ENCODE measurements at regions not wholly inside any gene's neighbourhood (a gene's known extent, or its start where the extent isn't known, plus 50 kb on each side); places are given as distances from the start of the nearest gene placed in this dataset.

DNA sequence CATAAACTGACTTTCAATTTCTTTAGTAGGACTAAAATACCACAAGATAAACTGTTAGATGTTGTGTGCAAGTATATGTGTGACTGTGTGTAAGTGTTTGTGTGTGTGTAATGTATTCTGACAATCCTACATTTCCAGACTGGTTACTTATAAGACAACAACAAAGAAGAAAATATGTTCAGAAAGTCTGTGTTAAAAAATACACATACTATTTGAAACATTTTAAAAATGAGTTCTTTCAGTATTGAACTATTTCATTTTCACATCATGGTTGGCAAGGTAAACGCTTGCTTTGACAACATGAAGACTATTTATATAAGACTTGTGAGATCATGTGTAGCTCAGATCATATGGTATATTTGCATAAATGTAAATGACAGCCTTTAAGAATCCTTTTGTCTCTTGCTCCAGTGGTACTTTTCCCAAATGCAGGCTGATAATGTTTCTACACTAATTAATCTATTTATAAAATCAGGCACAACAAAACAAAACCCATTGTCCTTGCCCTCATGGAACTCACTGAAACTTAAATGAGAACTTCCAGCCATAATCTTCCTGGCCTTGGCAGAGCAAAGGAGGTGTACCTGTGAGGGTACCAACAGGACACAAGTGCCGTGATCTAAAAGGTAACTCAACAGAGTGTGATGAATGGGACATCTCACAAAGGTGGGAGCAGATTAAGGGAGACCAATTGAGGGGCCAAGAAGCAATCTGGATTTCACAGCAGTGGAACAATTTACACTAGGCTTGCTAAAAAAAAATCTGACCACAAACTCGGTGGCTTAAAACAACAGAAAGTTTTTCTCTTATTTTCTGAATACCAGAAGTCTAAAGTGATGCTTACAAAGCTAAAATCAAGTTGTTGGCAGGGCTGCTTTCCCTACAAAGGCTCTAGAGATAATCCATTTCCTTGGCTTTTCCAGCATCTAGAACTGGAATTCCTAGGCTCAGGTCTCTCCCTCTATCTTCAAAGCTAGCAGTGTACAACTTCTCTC lies 349.0 kb downstream of the TBC1D4 start:
- no peak for DNase-seq (ENCODE audit: low spot score)

DNA sequence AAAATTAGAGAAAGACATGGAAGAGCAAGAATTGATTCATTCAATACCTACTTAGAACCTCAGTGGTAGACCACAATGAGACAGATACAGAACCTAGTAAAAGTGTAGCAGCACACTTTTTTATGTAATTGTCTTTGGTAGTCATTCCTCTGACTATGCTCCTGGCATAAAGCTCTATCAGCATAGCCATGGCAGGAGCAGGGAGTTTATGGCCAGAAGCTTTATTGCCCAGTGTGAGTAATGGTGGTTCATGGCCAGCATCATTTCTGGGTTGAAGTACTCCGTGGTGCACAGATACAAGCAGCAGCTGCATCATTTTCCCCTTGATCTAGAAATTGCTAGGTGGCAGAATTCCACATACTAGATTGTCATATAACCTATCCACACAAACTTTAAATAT lies 352.6 kb downstream of the TBC1D4 start:
- no peak for DNase-seq (ENCODE audit: low spot score)

DNA sequence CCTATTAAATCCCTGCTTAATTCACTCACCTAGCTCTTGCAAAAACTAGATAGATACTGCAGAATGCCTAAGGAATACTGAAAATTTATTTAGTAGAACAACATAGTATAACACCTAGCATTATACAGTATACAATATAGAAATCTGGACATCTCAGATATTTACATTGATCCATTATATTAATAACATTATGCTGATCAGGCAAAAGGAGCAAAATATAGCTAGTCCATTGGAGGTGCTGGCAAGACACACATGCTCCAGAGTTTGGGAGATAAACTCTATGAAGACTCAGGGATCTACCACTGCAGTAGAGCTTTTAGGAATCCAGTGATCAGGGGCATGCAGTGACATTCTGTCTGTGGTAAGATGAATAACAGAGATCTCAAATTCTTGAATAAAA lies 357.6 kb downstream of the TBC1D4 start:
- no peak for DNase-seq (ENCODE audit: low spot score)

DNA sequence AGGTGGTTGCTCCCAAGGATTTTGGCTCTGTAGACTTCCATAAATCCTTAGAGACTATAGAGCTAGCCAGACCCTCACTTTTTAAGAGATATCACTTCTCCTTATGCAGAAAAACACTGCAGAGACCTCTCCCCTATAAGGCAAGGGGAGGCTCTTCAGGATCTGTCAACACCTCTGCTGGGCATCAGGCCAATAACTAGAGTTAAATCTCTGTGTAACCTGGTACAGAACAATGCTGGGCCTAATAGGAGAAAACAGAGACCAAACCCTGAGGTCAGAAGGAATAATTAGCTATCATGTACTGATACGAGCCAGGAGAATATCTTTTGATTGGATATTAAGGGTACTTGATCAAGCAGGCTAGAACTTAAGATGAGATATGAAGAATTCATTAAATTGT lies 358.5 kb downstream of the TBC1D4 start:
- DNase-seq (ENCODE audit: low spot score): no peak

DNA sequence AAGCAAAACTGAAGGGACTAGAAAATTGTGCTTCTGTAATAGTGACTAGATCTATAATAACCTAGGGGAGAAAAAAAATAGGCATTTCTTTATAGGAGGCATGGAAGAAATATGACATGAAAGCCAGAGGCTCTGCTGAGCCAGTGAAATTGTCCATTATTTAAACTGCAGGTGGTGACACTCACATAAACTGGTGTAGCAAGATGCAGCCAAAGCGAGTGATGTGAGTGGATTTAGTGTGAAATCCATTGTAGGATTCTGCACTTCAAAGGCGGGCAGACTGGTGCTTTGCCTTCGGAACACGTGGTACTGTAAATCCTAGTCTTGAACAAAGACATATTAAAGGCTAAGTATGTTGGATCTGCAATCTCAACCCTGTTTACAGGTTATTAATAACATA lies 361.9 kb downstream of the TBC1D4 start:
- no peak for DNase-seq (ENCODE audit: low spot score)

DNA sequence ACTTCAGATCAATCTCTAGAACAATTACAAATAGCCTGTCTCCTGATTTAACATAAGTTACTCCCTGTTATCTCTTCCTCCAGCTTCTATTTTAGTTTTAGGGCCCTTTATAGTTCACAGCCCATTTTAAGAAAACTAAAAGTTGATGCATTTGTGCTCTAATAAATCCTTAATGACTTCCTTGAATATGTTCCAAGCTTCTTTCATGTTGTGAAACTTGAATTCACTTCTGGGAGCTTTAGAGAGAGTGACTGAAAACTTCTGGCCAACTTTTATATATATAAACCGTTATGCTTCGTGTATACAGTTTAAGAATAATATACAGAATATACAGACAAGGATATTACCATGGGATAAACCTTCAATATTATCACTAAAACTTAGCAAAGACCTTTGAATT lies 366.8 kb downstream of the TBC1D4 start:
- DNase-seq (ENCODE audit: low spot score): no peak

DNA sequence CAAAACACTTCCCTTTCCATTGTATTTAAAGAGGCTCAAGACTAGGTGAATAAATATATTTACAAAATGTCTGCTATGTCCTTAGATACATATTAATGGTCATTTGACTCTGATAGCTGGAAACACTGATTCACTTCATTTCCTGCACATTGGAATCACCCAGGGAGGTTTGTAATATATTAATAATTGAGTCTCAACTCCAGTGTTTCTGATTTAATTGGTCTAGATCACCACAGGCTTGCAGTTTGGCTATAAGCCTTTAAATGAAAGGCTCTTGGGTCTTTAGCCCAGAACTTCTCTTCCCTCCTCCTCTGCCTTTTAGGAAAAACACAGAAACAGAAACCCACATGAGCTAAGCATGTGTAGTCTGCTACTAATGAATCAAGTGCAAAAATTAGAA lies 378.0 kb downstream of the TBC1D4 start:
- no peak for DNase-seq (ENCODE audit: low spot score)

DNA sequence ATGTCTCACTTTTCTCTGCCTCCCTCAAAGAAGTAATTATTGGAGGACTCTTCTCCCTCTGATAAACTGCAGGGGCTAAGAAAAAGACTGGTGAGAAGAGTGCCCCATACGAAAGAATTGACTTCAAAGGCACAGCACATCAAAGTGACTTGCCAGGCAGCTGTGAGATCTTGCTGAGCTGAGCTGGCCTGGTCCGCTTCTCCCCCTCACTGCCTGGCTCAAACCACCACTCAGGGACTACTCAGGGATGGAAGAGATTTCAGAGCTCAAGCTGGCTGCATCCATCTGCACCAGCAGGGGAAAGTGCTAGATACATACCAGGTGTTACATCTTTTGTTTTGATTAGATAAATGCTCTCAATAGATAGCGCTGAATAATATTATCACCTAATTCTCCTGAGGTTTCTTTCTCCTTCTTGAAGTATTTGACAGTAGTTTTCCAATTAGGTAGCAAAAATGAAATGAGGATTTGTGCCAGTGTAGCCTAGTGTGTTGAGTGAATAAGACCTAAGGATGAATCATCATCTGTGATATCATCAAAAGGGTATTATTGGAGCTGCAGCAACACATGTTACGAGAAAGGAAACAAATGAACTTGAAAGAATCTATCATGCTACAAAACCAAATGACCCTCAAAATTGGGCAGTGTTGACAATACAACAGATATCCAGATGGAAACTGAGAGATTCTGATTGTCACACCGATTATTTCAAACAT lies 379.8 kb downstream of the TBC1D4 start:
- DNase-seq (ENCODE audit: low spot score): no peak

DNA sequence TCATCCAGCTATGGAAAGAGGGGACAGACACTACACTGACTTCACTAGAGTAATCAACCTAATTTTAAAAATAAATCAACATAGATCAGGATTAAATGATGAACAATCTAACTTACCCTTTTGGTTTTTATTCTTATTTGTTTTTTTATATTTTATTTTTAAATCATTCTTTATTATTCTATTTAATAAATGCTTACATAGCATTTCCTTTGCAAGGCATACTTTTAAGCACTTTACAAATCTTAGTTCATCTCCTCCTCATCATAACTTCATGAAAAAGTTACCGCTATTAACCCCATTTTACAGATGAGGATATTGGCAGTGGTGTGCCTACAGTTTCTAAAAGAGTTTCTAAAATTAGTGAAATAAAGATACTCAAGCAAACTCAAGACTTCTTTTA lies 380.6 kb downstream of the TBC1D4 start:
- no peak for DNase-seq (ENCODE audit: low spot score)

DNA sequence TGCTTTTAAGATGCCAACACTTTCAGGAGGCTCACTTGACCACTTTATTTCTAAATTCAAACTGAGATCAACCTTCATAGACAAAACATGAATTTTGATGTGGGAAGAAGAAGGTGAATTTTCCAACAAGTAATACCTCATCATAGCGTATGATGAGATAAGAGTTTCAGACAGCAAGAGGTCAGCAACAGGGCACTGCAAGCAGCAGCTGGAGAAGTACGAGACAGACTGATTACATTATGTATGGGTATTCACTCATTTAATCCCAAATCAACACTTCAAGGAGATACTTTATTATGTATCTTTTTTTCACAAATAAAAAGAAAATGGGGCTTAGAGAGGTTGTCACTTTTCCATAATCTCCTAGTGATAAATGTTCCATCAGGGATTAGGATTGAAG lies 389.8 kb downstream of the TBC1D4 start:
- DNase-seq (ENCODE audit: low spot score): no peak

DNA sequence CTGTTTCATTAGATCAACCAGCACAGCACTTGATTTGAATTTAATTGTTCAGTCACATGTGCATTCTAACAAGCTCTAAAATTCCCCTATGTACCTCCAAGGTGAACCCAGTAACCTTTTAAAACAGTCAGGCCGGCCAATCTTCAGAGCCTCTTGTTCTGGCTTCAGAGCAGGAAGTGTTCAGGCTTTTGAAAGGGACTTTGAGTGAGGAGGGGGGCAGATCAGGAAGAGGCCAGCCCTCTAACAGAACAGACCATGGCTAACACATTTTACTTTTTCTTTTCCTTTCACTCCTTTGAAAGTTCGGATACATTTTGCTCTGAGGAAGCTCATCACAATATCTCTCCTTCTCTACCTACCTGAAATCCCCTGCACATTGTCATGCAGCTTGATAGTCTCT lies 390.3 kb downstream of the TBC1D4 start:
- no peak for DNase-seq (ENCODE audit: low spot score)

DNA sequence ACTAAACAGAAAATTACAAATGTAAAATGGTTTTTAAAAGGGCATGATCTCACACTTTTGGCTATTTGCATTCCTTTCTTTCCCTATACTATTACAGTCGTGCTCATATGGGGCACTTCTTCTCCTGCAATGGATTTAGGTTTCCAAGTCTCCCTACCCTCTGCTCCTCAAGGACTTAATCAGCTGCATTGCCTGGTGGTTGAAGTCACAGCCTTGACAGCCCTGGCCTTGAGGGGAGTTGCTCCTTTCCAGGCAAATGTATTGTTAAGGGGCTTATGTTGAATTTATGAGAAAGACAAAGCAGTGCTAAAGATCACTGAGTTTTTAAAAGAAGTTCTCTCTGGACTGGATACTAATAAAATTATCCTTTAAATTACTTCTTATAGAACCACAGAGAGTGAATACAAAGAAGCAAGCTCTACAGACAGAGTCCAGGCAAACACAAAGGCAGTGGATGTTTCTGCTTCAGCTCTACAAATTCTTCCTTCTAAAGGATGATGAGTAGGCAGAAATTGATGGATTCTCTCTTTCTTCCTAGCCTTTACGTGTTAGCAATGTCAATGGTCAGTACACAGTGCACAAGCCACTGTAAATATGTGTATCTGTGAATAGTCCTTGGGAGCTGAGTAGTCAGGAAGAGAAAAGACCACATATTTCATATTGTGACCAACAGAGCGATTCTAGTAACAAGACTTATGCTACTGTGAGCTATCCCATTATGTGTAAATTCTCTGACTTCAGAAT lies 390.9 kb downstream of the TBC1D4 start:
- no peak for DNase-seq (ENCODE audit: low spot score)

DNA sequence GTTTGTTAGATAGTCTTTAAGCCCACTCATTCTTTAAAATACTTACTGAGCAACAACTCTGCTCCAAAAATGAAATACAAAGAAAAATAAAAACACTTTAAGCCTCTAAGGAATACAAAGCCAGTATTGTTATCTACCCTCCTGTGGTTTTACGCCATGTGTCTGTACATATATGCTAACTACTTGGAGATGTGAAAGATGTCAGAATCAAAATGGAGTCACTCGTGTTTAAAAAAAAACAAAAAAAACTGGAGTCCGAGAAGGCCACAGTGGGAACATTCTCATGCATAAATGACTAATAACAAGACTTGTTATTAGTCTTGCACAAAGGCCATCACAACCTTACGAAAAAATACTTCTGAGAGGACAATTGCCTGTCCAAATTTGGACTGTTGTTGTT lies 393.1 kb downstream of the TBC1D4 start:
- DNase-seq (ENCODE audit: low spot score): no peak

DNA sequence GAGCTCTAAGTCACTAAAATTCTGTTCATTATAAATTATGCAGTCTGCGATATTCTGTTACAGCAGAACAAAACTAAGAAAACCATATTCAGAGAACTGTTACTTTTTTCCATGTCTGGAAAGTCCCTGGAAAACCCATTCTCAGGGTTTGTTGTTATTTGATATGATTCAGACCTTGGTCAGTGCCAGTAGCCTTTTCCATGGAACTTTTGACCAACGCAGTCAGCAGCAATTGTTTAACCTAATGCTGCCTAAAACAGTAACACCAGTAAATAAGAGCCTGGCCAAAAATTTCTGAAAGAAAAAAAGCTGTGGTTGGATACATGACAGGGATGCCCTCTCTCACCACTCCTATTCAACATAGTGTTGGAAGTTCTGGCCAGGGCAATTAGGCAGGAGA lies 402.7 kb downstream of the TBC1D4 start:
- DNase-seq (ENCODE audit: low spot score): no peak

DNA sequence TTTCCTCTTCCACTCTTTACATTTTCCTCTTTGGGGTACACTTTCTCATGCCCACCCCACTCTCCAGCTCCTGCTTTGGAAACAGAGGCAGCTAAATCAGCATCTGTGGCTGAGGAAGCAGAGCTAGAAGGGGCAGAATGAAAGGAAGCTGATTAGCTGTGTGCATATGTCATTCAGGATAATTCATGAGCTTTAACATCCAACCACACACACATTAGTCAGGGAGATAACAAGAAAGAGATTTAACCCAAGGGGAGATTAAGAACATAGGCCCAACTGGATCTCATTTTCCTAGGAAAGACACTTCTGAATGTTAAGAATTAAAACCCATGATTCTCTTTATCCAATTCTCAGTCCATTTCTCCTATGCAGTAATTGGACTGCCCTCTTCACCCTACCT lies 405.5 kb downstream of the TBC1D4 start:
- DNase-seq (ENCODE audit: low spot score): no peak

DNA sequence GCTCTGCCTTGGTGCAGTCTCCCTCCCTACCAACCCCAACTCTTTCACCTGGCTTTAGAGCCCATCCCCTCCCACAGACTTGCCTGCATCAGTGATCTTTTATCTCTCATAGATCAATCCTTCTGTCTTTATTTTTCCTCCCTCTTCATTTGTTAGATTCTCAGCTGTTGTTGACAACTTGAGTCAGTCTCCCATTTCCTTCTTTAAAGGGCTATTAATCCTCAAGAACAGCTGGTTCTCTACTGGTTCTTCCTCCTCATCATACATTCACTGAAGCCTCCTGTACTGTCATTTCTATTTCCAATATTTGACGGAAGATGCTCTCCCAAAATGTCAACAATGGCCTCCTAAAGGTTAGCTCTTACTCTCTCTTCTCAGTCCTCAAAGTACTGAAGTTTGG lies 408.2 kb downstream of the TBC1D4 start:
- no peak for DNase-seq (ENCODE audit: low spot score)

DNA sequence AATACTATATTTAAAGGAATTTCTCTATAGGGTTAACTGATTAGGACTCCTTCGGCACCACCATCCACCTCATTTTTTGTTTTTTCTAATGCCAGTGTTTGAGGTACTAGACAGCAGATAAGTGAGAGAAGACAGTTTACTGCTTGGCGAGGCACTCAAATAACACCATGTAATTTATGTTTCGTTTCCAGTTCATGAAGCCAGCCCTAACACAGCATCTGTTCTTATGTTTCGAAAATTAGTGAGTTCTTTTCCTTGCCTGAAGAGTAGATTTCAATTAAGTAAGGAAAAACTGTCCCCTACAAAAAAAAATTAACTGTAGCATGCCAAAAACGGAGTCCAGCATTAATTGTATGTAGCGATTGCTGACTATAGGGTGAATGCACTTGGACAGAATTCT lies 409.1 kb downstream of the TBC1D4 start:
- no peak for DNase-seq (ENCODE audit: low spot score)

DNA sequence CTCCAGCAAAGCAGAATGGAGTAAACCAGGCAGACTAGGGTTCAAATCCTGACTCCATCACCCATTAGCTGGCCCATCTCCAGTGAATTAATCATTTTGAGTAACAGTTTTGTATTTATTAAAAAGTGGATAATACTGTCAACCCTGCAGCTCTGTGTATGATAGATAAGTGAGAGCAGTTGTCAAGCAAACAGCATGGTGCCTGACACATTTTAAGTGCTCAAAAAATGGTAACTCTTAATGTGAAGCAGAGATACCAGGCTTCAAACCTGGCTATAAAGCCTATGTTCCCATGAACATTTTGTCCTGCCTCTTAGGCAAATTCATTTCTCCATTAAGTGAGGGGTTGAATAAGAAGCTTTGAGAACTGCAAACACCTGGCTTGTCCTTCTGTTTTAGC lies 409.6 kb downstream of the TBC1D4 start:
- no peak for DNase-seq (ENCODE audit: low spot score)

DNA sequence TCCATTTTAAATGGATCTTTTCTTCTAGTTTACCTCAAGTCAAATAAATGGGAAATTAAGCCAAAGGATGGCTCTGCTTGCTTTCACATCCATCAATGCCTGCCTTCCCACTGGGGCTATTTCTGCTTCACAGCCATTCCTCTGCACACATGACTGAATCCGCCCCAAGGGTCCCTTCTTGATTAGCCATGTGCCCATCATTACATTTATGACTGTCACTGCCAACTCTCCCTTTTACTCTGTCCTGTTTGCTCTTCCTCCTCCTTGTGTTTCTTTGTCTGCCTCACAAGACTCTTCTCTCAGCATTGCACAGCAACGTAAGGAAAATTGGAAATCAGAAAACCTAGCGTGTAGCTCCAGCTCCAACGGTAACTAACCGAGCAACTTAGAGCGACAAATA lies 410.2 kb downstream of the TBC1D4 start:
- no peak for DNase-seq (ENCODE audit: low spot score)

DNA sequence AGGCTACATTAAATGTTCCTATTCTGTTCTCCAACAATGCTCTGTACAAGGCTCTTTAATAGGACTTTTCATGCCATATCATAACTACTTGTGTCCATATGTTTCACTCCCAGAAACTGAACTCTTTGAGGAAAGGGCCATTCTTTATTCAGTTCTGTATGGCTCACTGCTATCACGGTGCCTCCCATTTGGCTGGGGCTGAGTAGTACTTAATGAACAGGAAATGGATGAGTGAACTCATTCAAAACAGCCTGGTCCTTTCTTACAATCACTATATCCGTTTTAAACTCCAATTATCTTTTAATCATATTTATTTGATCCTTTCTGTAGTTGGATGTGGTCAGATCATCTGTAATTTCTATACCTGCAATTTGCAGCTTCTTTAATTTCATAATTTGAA lies 410.6 kb downstream of the TBC1D4 start:
- DNase-seq (ENCODE audit: low spot score): no peak

DNA sequence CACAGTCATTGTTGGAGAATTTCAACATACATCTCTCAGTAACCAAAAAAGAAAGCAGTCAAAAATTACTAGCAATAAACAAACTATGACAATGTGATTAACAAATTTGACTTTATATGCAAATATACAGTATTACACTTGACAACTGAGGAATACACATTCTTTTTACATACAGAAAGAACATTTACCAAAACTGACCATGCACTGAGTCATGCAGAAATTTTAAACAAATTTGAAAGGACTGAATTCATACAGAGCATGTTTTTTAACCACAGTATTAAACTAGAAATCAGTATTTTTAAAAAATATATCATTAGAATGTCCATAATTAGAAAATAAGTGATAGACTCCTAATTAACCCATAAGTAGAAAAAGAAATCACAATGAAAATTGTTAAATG lies 420.1 kb downstream of the TBC1D4 start:
- DNase-seq (ENCODE audit: low spot score): no peak

DNA sequence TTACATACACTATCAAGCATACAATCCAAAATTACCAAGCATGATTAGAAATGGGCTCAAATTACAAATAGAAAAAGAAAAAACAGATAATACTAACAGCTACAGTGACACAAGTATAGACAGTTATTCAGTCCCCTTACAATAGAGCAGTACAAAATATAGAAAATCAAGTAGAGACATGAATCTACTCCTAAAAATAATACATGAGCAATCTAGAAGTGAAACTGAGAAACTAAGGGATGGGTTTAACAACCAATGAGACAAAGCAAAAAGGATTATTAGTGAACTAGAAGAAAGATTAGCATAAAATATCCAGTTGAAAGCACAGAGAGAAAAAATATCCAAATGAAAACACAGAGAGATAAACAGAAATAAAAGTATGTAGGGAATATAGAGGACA lies 426.7 kb downstream of the TBC1D4 start:
- no peak for DNase-seq (ENCODE audit: low spot score)

DNA sequence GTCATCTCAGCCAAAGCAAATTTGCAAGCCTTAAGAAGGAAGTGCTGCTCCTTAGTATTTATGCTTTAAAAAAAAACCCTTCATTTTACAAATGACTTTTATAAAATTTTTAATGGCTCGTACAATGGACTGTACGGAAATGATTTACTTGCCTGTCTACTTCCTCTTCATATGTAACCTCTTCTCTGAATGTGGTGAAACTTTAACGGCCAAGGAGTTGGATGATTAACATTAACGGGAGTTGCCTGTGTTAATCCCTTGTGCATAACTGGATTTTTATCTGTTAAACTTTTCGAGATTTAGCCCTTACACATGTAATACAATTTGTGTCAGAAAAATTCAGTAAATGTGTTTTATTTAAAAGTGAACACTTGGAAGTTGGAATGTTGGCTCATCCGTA lies 429.4 kb downstream of the TBC1D4 start:
- no peak for DNase-seq (ENCODE audit: low spot score)
